Tibial nerve (tissue), 4 donors: ENCODE measurements at regions not wholly inside any gene's neighbourhood (a gene's known extent, or its start where the extent isn't known, plus 50 kb on each side); places are given as distances from the start of the nearest gene placed in this dataset.

Source experiments
- DNase-seq, 2 donors: peaks; one replicate each; pipeline ENCODE4 v3.0.0-alpha.2; 2019; ENCODE audit warnings: low spot score in 2 of 2
- H3K27ac ChIP-seq, 4 donors: fragments of 200-600 bp; sonication (generic) in 3 of 4; one replicate each; pipeline ENCODE4 v1.5.1; 2017 to 2019; ENCODE audit warnings: mild to moderate bottlenecking in 1 of 4
- H3K27me3 ChIP-seq, 2 donors: fragments of 200-600 bp; sonication (generic) in 1 of 2; one replicate each; pipeline versions ENCODE4 v1.5.1 to v1.6.0; 2017 to 2019
- H3K36me3 ChIP-seq, 3 donors: fragments of 200-600 bp; sonication (generic); one replicate each; pipeline ENCODE4 v1.5.1; 2018 to 2019
- H3K4me1 ChIP-seq, 4 donors: fragments of 200-600 bp; sonication (generic) in 3 of 4; one replicate each; pipeline ENCODE4 v1.5.1; 2017 to 2019
- H3K4me3 ChIP-seq, 4 donors: fragments of 200-600 bp; sonication (generic) in 3 of 4; one replicate each; pipeline ENCODE4 v1.5.1; 2017 to 2019; ENCODE audit warnings: mild to moderate bottlenecking in 1 of 4, moderate library complexity in 1 of 4
- H3K9me3 ChIP-seq, 4 donors: fragments of 200-600 bp; sonication (generic) in 3 of 4; one replicate each; pipeline ENCODE4 v1.5.1; 2017 to 2019
- CTCF ChIP-seq, 5 experiments: fragments of 200-600 bp in 3 of 5; fragments of 450-650 bp in 2 of 5; sonication (generic) in 3 of 5; IDR thresholded peaks; one replicate each; pipeline ENCODE4 v1.5.1; 2016 to 2019; ENCODE audit warnings: antibody characterized with exemption in 5 of 5, mild to moderate bottlenecking in 3 of 5, moderate library complexity in 2 of 5
- EP300 ChIP-seq, 2 donors: sonication (generic); formaldehyde crosslinking; IDR thresholded peaks; one replicate each; pipeline ENCODE4 v1.6.1; 2017; ENCODE audit warnings: antibody characterized with exemption in 2 of 2, mild to moderate bottlenecking in 1 of 2
- POLR2A ChIP-seq, 2 donors: fragments of 450-650 bp; IDR thresholded peaks; one replicate each; pipeline ENCODE4 v1.6.1; 2017; ENCODE audit warnings: antibody characterized with exemption in 2 of 2, mild to moderate bottlenecking in 2 of 2, moderate library complexity in 2 of 2
- WGBS, 2 donors: methylation state at CpG; one replicate each; pipeline ENCODE4 v1.1.5; 2018; 5-methylcytosine and 5-hydroxymethylcytosine counted together

GRCh38 chr10:60576130-60577069, 186.7 kb upstream of the ANK3 start:
- Histone ChIP-seq H3K36me3 (no peaks in the 10 kb centered on the region), H3K27me3 (no peaks in the 10 kb centered on the region), H3K4me3 (peak overlapping the region in 2 of 4 donors; percentile 3 to 34), H3K27ac (peak overlapping the region in 2 of 4 donors; percentile 7 to 60), H3K9me3 (no peaks in the 10 kb centered on the region), H3K4me1 (peaks cover 0 to 30% (median 3%) of the 10 kb centered on the region in 4 donors)
- TF ChIP-seq EP300 (IDR thresholded peaks at IDR 0.05): no peak
- TF ChIP-seq CTCF (IDR thresholded peaks at IDR 0.05): no peak
- no peak for TF ChIP-seq POLR2A (IDR thresholded peaks at IDR 0.05)
- DNase-seq: no peak
- 26 to 31% methylated on average over 6 of the region's 6 CpGs for WGBS, 2 donors

- H3K27me3 ChIP-seq: no peaks in the 10 kb centered on the region
- peak overlapping the region in 1 of 4 donors; percentile 7 for H3K27ac ChIP-seq
- H3K4me1 ChIP-seq: peaks cover 0 to 30% (median 3%) of the 10 kb centered on the region in 4 donors
- no peak overlapping the region for H3K4me3 ChIP-seq
- TF ChIP-seq EP300 (IDR thresholded peaks at IDR 0.05) (no peak), POLR2A (IDR thresholded peaks at IDR 0.05) (no peak), CTCF (IDR thresholded peaks at IDR 0.05) (no peak)
- 80 to 87% methylated on average over 6 of the region's 6 CpGs for WGBS, 2 donors
- H3K9me3 ChIP-seq: no peaks in the 10 kb centered on the region
- DNase-seq: no peak
- no peaks in the 10 kb centered on the region for H3K36me3 ChIP-seq
Measured at GRCh38 chr10:60575105-60575504, 185.4 kb upstream of the ANK3 start.

GRCh38 chr10:60574388-60574787, 184.7 kb upstream of the ANK3 start:
- Histone ChIP-seq H3K27ac (peak overlapping the region in 2 of 4 donors; percentile 85 to 86), H3K4me3 (no peak overlapping the region), H3K36me3 (no peaks in the 10 kb centered on the region), H3K4me1 (peaks cover 0 to 30% (median 3%) of the 10 kb centered on the region in 4 donors), H3K9me3 (no peaks in the 10 kb centered on the region), H3K27me3 (no peaks in the 10 kb centered on the region)
- no peak for DNase-seq
- TF ChIP-seq EP300 (IDR thresholded peaks at IDR 0.05): no peak
- WGBS, 2 donors: 96 to 98% methylated on average over 4 of the region's 4 CpGs

- Histone ChIP-seq H3K9me3 (no peaks in the 10 kb centered on the region), H3K27me3 (no peaks in the 10 kb centered on the region), H3K4me1 (peaks cover 0 to 30% (median 3%) of the 10 kb centered on the region in 4 donors), H3K4me3 (peak overlapping the region in 2 of 4 donors; percentile 45 to 52), H3K36me3 (no peaks in the 10 kb centered on the region), H3K27ac (peak overlapping the region; percentile 31 to 86 (median 74))
- WGBS, 2 donors: 63 to 78% methylated on average over 1 of the region's 1 CpG
- DNase-seq: no peak
- TF ChIP-seq POLR2A (IDR thresholded peaks at IDR 0.05): no peak
- no peak for TF ChIP-seq CTCF (IDR thresholded peaks at IDR 0.05)
- no peak for TF ChIP-seq EP300 (IDR thresholded peaks at IDR 0.05)
Measured at GRCh38 chr10:60573336-60573735, 183.7 kb upstream of the ANK3 start.

GRCh38 chr10:60572511-60573194, 183.0 kb upstream of the ANK3 start:
- Histone ChIP-seq H3K27ac (peak overlapping the region; percentile 9 to 86 (median 74)), H3K4me3 (peak overlapping the region; percentile 13 to 52 (median 36)), H3K4me1 (peaks cover 0 to 30% (median 3%) of the 10 kb centered on the region in 4 donors), H3K9me3 (peaks cover 0 to under 1% (median 0%) of the 10 kb centered on the region in 4 donors), H3K27me3 (no peaks in the 10 kb centered on the region), H3K36me3 (no peaks in the 10 kb centered on the region)
- 2 to 5% methylated on average over 12 of the region's 12 CpGs for WGBS, 2 donors
- DNase-seq: peak in 1 of 2 donors; percentile 19
- TF ChIP-seq EP300 (IDR thresholded peaks at IDR 0.05) (peak in 1 of 2 donors; percentile 62), POLR2A (IDR thresholded peaks at IDR 0.05) (no peak)
